HAP-1 (cell line): ENCODE measurements at regions not wholly inside any gene's neighbourhood (a gene's known extent, or its start where the extent isn't known, plus 50 kb on each side); places are given as distances from the start of the nearest gene placed in this dataset.

Source experiments
- DNase-seq, 2 experiments: peaks; one replicate each; pipeline ENCODE4 v3.0.0-alpha.2; 2016 to 2020; ENCODE audit warnings: low spot score in 2 of 2
- H3K27me3 ChIP-seq: fragments of 250-450 bp; sonication (Bioruptor Pico); 2 replicates; pipeline ENCODE4 v1.5.1; 2020; ENCODE audit warnings: low read depth, mild to moderate bottlenecking, moderate library complexity
- H3K36me3 ChIP-seq: fragments of 250-450 bp; sonication (Bioruptor Pico); replicated peaks from 2 replicates; pipeline ENCODE4 v1.5.1; 2020; ENCODE audit warnings: mild to moderate bottlenecking
- H3K4me1 ChIP-seq: fragments of 250-450 bp; sonication (Bioruptor Pico); 2 replicates; pipeline ENCODE4 v1.5.1; 2020; ENCODE audit warnings: mild to moderate bottlenecking
- H3K4me3 ChIP-seq: fragments of 250-450 bp; sonication (Bioruptor Pico); 2 replicates; pipeline ENCODE4 v1.5.1; 2020; ENCODE audit warnings: mild to moderate bottlenecking, moderate library complexity
- H3K9me3 ChIP-seq: fragments of 250-450 bp; sonication (Bioruptor Pico); 2 replicates; pipeline ENCODE4 v1.5.1; 2020; ENCODE audit warnings: mild to moderate bottlenecking, moderate library complexity
- in situ Hi-C: fragments of 300-500 bp; cut with MboI; formaldehyde crosslinking; loops from 3 replicates; pipeline ENCODE4 v1.14.3; 2020; ENCODE audit warnings: low sequenced_read_pairs, inconsistent platforms, mixed read lengths

GRCh38 chr2:138831154-138831553 lies 51.0 kb upstream of the NXPH2 start:
- no peak for DNase-seq
- H3K9me3 ChIP-seq, result no peaks in the 10 kb centered on the region
- in situ Hi-C loops, result no loop called here

GRCh38 chr2:138830547-138830946 lies 50.4 kb upstream of the NXPH2 start:
- Histone ChIP-seq H3K4me1 (no peaks in the 10 kb centered on the region), H3K9me3 (no peaks in the 10 kb centered on the region), H3K4me3 (no peak overlapping the region), H3K27me3 (no peaks in the 10 kb centered on the region), H3K36me3 (no peaks in the 10 kb centered on the region)
- DNase-seq, result no peak
- in situ Hi-C loops, result no loop called here

More at GRCh38 chr2:138831154-138831553, 51.0 kb upstream of the NXPH2 start:
- Histone ChIP-seq H3K4me3 (no peak overlapping the region), H3K36me3 (no peaks in the 10 kb centered on the region), H3K27me3 (no peaks in the 10 kb centered on the region), H3K4me1 (no peaks in the 10 kb centered on the region)
